OCI-LY1 (cell line): ENCODE measurements at regions not wholly inside any gene's neighbourhood (a gene's known extent, or its start where the extent isn't known, plus 50 kb on each side); places are given as distances from the start of the nearest gene placed in this dataset.

ENCODE experiments used
- EZH2 ChIP-seq: fragments of 200-600 bp; sonication (generic), shearing (Covaris generic); IDR thresholded peaks from 2 replicates; pipeline ENCODE4 v1.8.0; 2017; ENCODE audit warnings: borderline replicate concordance, mixed run types, mild to moderate bottlenecking, antibody characterized with exemption, low read length, moderate library complexity, mixed read lengths
- TF ChIP-seq, protein P1 (sequence below): fragments of 200-600 bp; sonication (generic), shearing (Covaris generic); IDR thresholded peaks from 2 replicates; pipeline ENCODE4 v1.5.1; 2017; ENCODE audit warnings: mild to moderate bottlenecking, antibody characterized with exemption, low read length, moderate library complexity, mixed read lengths

DNA sequence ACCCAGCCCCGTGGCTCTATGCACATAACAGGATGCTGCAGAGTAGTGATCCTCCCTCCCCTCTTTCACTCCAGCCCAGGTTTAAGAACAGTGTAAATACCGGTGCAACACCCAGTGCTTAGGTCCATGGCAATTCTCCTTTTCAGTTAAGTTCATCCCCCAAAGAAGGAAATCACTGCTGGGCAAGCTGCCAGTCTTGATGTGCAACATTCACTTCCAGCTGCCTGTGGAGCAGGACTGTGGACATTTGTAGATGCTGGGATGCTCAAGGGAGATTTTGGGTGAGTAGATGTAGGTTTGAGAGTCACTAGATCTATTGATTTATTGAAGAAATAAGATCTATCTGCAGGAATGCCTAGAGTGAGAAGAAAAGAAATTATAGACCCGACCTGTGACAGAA, 294.3 kb upstream of the KIAA1217 start:
- TF ChIP-seq, protein P1, sequence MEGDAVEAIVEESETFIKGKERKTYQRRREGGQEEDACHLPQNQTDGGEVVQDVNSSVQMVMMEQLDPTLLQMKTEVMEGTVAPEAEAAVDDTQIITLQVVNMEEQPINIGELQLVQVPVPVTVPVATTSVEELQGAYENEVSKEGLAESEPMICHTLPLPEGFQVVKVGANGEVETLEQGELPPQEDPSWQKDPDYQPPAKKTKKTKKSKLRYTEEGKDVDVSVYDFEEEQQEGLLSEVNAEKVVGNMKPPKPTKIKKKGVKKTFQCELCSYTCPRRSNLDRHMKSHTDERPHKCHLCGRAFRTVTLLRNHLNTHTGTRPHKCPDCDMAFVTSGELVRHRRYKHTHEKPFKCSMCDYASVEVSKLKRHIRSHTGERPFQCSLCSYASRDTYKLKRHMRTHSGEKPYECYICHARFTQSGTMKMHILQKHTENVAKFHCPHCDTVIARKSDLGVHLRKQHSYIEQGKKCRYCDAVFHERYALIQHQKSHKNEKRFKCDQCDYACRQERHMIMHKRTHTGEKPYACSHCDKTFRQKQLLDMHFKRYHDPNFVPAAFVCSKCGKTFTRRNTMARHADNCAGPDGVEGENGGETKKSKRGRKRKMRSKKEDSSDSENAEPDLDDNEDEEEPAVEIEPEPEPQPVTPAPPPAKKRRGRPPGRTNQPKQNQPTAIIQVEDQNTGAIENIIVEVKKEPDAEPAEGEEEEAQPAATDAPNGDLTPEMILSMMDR: no peak
- TF ChIP-seq EZH2: no peak
